Adrenal gland (tissue), 9 donors: ENCODE measurements at regions not wholly inside any gene's neighbourhood (a gene's known extent, or its start where the extent isn't known, plus 50 kb on each side); places are given as distances from the start of the nearest gene placed in this dataset.

Experiments
- DNase-seq, 7 donors: peaks; one replicate each; pipeline ENCODE4 v3.0.0-alpha.2; 2019 to 2020
- H3K27ac ChIP-seq, 5 donors: fragments of 200-600 bp; sonication (generic) in 4 of 5; 1 replicate in 3 of 5; 2 replicates in 2 of 5; pipeline versions ENCODE4 v1.5.1 to v1.8.0; 2016 to 2020; ENCODE audit warnings: mild to moderate bottlenecking in 1 of 5
- H3K27me3 ChIP-seq: fragments of 200-600 bp; 2 replicates; pipeline ENCODE4 v1.8.0; 2021
- H3K36me3 ChIP-seq, 2 donors: fragments of 200-600 bp; replicated peaks in 1 of 2; 1 replicate in 1 of 2; 2 replicates in 1 of 2; pipeline versions ENCODE4 v1.5.1 to v1.8.0; 2018 to 2022
- H3K4me1 ChIP-seq, 2 donors: fragments of 200-600 bp; replicated peaks in 1 of 2; 1 replicate in 1 of 2; 2 replicates in 1 of 2; pipeline versions ENCODE4 v1.5.1 to v1.8.0; 2018 to 2021
- H3K4me3 ChIP-seq, 4 donors: fragments of 200-600 bp; sonication (generic) in 3 of 4; one replicate each; pipeline ENCODE4 v1.5.1; 2016 to 2018
- H3K9me3 ChIP-seq, 3 donors: fragments of 200-600 bp; sonication (generic) in 1 of 3; replicated peaks in 1 of 3; 1 replicate in 2 of 3; 2 replicates in 1 of 3; pipeline versions ENCODE4 v1.5.1 to v1.8.0; 2016 to 2021
- POLR2A ChIP-seq, 2 donors: fragments of 450-650 bp; IDR thresholded peaks; one replicate each; pipeline ENCODE4 v1.6.1; 2017; ENCODE audit warnings: antibody characterized with exemption in 2 of 2, mild to moderate bottlenecking in 2 of 2, moderate library complexity in 1 of 2
- WGBS, 4 donors: extraction: QIAGEN DNeasy Blood & Tissue Kit in 2 of 4; methylation state at CpG; one replicate each; pipeline versions ENCODE4 v1.1.5 to v1.1.7; 2013 to 2017; 5-methylcytosine and 5-hydroxymethylcytosine counted together
- intact Hi-C, 2 donors: fragments of 100-400 bp; cut with DNase I; formaldehyde crosslinking; loops; one replicate each; pipeline versions ENCODE4 v1.14.1 to v1.15.0; 2022 to 2023
- TF ChIP-seq, protein P1 (sequence below), 6 experiments: fragments of 450-650 bp in 4 of 6; fragments of 200-600 bp in 2 of 6; sonication (generic) in 1 of 6; IDR thresholded peaks; 1 replicate in 5 of 6; 2 replicates in 1 of 6; pipeline versions ENCODE4 v1.5.1 to v1.8.0; 2016 to 2021; ENCODE audit warnings: antibody characterized with exemption in 6 of 6, mild to moderate bottlenecking in 2 of 6, moderate library complexity in 1 of 6
- donor health status: healthy with polysubstance abuse.
- donor health status: Bipolar disorder and iron deficiency.
- donor health status: DM: yes; HTN: yes; CAD: no.
- donor health status: DM: no; HTN: no; CAD: no.
- donor health status: DM: no; HTN: no; CAD: no.

DNA sequence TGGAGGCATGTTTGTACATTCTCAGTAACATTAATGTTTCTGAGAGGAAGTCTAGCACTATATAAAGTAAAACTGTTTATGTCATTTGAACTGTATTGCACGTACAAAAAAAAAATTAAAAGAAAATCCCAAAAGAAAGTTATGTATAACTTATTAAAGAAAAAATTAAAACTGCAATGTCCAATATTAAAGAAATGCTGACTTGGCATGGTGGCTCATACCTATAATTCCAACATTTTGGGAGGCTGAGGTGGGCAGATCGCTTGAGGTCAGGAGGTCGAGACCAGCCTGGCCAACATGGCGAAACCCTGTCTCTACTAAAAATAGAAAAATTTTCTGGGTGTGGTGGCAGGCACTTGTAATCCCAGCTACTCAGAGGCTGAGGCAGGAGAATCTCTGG, 178.7 kb upstream of the VIPR2 start:
- DNase-seq, result no peak
- Histone ChIP-seq H3K27me3 (no peaks in the 10 kb centered on the region), H3K9me3 (no peaks in the 10 kb centered on the region), H3K4me3 (no peak overlapping the region), H3K4me1 (no peaks in the 10 kb centered on the region), H3K36me3 (no peaks in the 10 kb centered on the region), H3K27ac (no peak overlapping the region)
- no peak for TF ChIP-seq POLR2A (IDR thresholded peaks at IDR 0.05)
- TF ChIP-seq, protein P1, sequence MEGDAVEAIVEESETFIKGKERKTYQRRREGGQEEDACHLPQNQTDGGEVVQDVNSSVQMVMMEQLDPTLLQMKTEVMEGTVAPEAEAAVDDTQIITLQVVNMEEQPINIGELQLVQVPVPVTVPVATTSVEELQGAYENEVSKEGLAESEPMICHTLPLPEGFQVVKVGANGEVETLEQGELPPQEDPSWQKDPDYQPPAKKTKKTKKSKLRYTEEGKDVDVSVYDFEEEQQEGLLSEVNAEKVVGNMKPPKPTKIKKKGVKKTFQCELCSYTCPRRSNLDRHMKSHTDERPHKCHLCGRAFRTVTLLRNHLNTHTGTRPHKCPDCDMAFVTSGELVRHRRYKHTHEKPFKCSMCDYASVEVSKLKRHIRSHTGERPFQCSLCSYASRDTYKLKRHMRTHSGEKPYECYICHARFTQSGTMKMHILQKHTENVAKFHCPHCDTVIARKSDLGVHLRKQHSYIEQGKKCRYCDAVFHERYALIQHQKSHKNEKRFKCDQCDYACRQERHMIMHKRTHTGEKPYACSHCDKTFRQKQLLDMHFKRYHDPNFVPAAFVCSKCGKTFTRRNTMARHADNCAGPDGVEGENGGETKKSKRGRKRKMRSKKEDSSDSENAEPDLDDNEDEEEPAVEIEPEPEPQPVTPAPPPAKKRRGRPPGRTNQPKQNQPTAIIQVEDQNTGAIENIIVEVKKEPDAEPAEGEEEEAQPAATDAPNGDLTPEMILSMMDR (IDR thresholded peaks at IDR 0.05), result no peak
- 65 to 82% (median 76%) methylated on average over 4 of the region's 4 CpGs for WGBS, 4 donors
- intact Hi-C loops, result no loop called here

DNA sequence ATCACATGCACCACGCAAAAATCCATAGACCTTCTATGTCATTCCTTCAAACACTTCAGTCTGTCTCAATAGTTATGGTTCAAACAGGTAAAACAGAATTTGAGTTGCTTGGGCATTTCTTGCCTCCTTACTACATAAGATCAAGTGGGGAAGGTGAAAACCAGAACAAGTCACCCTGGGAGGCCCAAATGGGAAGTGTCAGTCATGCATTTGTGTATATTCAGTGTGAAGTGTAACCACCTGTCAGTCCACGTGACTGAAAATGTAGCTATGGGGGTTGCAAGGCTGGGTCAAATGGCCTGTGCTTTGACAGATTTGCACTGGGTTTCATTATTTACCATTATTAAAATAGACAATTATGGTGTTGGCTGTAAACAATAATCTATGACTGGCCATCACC, 176.6 kb upstream of the VIPR2 start:
- H3K27ac ChIP-seq, result no peak overlapping the region
- no peak overlapping the region for H3K4me3 ChIP-seq

DNA sequence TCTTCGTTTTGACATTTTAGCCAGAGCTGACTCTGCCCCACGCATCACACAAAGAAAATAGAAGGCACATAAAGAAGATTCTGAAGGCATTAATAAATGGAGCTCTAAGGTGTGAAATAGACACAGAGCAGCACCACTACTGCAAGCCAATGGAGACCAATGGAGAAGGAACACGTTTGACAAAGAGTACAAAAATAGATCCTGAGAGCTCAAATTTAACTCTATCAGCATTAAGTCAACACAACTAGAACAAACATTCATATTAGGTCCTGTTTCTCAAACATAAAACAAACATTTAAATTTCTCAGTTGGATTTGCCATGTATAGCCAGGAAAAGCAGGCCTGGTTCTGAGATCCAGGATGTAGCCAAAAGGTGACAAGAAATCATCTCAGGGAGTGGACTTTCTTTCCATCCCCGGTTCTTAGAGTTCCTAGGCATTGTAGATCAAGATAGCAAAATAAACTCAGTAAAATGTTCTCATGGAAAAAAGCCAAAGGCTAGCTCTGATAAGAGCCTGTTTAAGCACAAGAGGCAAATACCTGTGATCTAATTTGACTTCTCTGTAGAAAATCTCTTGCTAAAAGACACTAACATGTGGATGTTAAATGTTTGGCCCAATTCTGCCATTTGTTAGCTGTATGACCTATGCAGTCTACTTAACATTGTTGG, 174.2 kb upstream of the VIPR2 start:
- TF ChIP-seq POLR2A (IDR thresholded peaks at IDR 0.05), result no peak
- TF ChIP-seq, protein P1 (IDR thresholded peaks at IDR 0.05), result no peak
- intact Hi-C loops, result no loop called here
- Histone ChIP-seq H3K27ac (no peak overlapping the region), H3K9me3 (no peaks in the 10 kb centered on the region), H3K4me1 (no peaks in the 10 kb centered on the region), H3K27me3 (no peaks in the 10 kb centered on the region), H3K4me3 (no peak overlapping the region), H3K36me3 (no peaks in the 10 kb centered on the region)
- DNase-seq, result no peak
- WGBS, 4 donors, result 44 to 54% (median 49%) methylated on average over 4 of the region's 4 CpGs

More for the DNA sequence above, 176.6 kb upstream of the VIPR2 start:
- no peak for DNase-seq
- TF ChIP-seq POLR2A (IDR thresholded peaks at IDR 0.05), result no peak
- TF ChIP-seq, protein P1 (IDR thresholded peaks at IDR 0.05), result no peak
- 63 to 67% (median 65%) methylated on average over 2 of the region's 2 CpGs for WGBS, 4 donors
- Histone ChIP-seq H3K36me3 (no peaks in the 10 kb centered on the region), H3K4me1 (no peaks in the 10 kb centered on the region), H3K9me3 (no peaks in the 10 kb centered on the region), H3K27me3 (no peaks in the 10 kb centered on the region)
- intact Hi-C loops, result no loop called here

DNA sequence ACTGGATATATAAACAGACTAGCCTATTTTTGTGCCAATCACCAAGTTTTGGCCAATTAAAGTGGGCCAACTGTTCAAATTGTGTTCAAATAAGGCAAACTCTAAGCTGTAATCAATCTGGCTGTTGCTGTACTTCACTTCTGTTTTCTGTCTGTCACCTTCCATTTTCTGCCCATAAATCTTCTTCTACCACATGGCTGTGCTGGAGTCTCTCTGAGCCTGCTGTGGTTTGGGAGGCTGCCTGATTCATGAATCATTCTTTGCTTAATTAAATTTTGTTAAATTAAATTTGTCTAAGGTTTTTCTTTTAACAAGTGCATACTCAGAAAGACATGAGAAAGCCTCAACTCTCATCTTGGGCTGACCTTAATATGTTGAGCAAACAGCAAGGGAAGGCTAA, 172.6 kb upstream of the VIPR2 start:
- Histone ChIP-seq H3K27me3 (no peaks in the 10 kb centered on the region), H3K36me3 (no peaks in the 10 kb centered on the region), H3K9me3 (no peaks in the 10 kb centered on the region), H3K27ac (no peak overlapping the region), H3K4me3 (no peak overlapping the region), H3K4me1 (no peaks in the 10 kb centered on the region)
- no peak for DNase-seq
- intact Hi-C loops, result no loop called here
- TF ChIP-seq, protein P1 (IDR thresholded peaks at IDR 0.05), result no peak
- no peak for TF ChIP-seq POLR2A (IDR thresholded peaks at IDR 0.05)
